ENCODE measurements at regions not wholly inside any gene's neighbourhood (a gene's known extent, or its start where the extent isn't known, plus 50 kb on each side); places are given as distances from the start of the nearest gene placed in this dataset.

DNA sequence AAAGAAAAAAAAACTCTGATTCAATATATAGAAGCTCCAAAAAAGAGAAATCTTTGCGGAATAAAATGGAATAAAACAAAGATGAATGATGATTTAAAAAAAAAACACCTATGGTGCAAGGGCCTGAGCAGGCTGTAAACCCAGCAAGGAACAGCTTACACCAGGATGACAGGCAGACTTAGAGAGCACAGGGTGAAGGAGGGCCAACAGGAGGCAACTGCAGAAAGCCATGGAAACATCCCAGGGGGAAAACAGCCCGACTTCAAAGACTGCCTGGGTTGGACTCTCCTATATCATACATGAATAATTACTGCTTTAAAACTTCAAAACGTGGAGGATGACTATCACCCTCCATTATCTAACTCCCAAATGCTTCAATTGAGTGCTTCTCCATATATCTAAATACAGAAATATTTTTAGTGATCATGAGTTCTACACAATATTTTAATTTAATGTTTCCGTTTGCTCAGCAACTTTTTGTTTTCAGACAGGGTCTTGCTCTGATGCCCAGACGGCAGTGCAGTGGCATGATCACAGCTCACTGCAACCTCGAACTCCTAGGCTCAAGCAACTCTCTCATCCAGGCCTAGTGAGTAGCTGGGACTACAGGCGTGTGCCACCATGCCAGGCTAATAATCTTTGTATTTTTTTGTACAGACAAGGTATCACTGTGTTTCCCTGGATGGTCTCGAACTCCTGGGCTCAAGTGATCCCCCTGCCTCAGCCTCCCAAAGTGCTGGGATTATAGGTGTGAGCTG, 456.2 kb downstream of the TBL1XR1 start:
- DNase-seq (ENCODE audit: low read depth in 1 of 2, low spot score in 1 of 2), result no peak
- no peak overlapping the region for H3K4me3 ChIP-seq (replicated peaks; ENCODE audit: insufficient read depth, low read length)
- no peak for TF ChIP-seq SPI1 (IDR thresholded peaks at IDR 0.05; ENCODE audit: borderline replicate concordance, low read depth)
- no peak for TF ChIP-seq POLR2AphosphoS5 (IDR thresholded peaks at IDR 0.05; ENCODE audit: low read depth)
- no peak for TF ChIP-seq REST (IDR thresholded peaks at IDR 0.05; ENCODE audit: insufficient replicate concordance, low read depth)
- TF ChIP-seq, protein P1, sequence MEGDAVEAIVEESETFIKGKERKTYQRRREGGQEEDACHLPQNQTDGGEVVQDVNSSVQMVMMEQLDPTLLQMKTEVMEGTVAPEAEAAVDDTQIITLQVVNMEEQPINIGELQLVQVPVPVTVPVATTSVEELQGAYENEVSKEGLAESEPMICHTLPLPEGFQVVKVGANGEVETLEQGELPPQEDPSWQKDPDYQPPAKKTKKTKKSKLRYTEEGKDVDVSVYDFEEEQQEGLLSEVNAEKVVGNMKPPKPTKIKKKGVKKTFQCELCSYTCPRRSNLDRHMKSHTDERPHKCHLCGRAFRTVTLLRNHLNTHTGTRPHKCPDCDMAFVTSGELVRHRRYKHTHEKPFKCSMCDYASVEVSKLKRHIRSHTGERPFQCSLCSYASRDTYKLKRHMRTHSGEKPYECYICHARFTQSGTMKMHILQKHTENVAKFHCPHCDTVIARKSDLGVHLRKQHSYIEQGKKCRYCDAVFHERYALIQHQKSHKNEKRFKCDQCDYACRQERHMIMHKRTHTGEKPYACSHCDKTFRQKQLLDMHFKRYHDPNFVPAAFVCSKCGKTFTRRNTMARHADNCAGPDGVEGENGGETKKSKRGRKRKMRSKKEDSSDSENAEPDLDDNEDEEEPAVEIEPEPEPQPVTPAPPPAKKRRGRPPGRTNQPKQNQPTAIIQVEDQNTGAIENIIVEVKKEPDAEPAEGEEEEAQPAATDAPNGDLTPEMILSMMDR (IDR thresholded peaks at IDR 0.05; ENCODE audit: insufficient read depth, low read length), result no peak
- no peak for TF ChIP-seq GABPA (IDR thresholded peaks at IDR 0.05; ENCODE audit: low read depth)
- H3K27me3 ChIP-seq (ENCODE audit: insufficient read depth, poor library complexity, severe bottlenecking), result no peaks in the 10 kb centered on the region
- H3K27ac ChIP-seq (replicated peaks), result no peak overlapping the region

- Histone ChIP-seq H3K27me3 (ENCODE audit: insufficient read depth, poor library complexity, severe bottlenecking) (peaks cover 2% of the 10 kb centered on the region), H3K4me3 (replicated peaks; ENCODE audit: insufficient read depth, low read length) (no peak overlapping the region), H3K27ac (replicated peaks) (no peak overlapping the region)
- no peak for DNase-seq (ENCODE audit: low read depth in 1 of 2, low spot score in 1 of 2)
- TF ChIP-seq, protein P1 (IDR thresholded peaks at IDR 0.05; ENCODE audit: insufficient read depth, low read length), result no peak
- TF ChIP-seq SPI1 (IDR thresholded peaks at IDR 0.05; ENCODE audit: borderline replicate concordance, low read depth), result no peak
- TF ChIP-seq POLR2AphosphoS5 (IDR thresholded peaks at IDR 0.05; ENCODE audit: low read depth), result no peak
- TF ChIP-seq GABPA (IDR thresholded peaks at IDR 0.05; ENCODE audit: low read depth), result no peak
These were observed 458.1 kb downstream of the TBL1XR1 start for GRCh38 chr3:176739159-176739558.

DNA sequence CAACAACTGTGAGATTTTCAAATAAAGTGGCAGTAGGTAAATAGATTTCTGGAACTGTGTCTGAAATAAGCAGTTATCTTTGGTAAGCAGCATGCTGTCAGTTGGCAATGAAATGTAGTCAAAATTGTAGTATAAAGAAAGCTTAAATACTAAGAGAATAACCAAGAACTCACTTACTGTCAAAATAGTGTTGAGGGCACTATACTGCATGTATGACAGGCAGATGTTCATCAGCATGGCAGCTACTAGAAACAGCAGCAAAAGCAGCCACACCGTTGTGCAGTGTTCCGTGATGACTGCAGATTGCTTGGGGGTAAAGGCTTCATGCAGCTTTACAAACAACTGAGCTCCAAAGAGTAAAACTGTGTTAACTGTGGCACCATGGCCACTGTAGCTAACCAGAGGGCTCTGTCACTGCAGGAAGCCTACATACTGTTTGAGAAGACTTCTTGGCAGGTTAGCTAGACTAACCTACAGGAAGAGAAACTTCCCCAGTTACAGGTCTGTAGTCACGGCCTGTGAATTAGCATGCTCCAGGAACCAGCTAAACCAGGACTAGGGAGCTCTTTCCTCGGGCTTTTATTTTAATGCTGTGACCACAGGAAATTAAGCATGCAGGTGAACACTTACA, 459.7 kb downstream of the TBL1XR1 start:
- peaks cover 2% of the 10 kb centered on the region for H3K27me3 ChIP-seq (ENCODE audit: insufficient read depth, poor library complexity, severe bottlenecking)
- no peak overlapping the region for H3K4me3 ChIP-seq (replicated peaks; ENCODE audit: insufficient read depth, low read length)
- TF ChIP-seq GABPA (IDR thresholded peaks at IDR 0.05; ENCODE audit: low read depth) (no peak), SPI1 (IDR thresholded peaks at IDR 0.05; ENCODE audit: borderline replicate concordance, low read depth) (no peak), POLR2AphosphoS5 (IDR thresholded peaks at IDR 0.05; ENCODE audit: low read depth) (no peak), REST (IDR thresholded peaks at IDR 0.05; ENCODE audit: insufficient replicate concordance, low read depth) (no peak)
- TF ChIP-seq, protein P1 (IDR thresholded peaks at IDR 0.05; ENCODE audit: insufficient read depth, low read length), result no peak
- no peak for DNase-seq (ENCODE audit: low read depth in 1 of 2, low spot score in 1 of 2)
- H3K27ac ChIP-seq (replicated peaks), result no peak overlapping the region
